ENCODE measurements at regions not wholly inside any gene's neighbourhood (a gene's known extent, or its start where the extent isn't known, plus 50 kb on each side); places are given as distances from the start of the nearest gene placed in this dataset.

DNA sequence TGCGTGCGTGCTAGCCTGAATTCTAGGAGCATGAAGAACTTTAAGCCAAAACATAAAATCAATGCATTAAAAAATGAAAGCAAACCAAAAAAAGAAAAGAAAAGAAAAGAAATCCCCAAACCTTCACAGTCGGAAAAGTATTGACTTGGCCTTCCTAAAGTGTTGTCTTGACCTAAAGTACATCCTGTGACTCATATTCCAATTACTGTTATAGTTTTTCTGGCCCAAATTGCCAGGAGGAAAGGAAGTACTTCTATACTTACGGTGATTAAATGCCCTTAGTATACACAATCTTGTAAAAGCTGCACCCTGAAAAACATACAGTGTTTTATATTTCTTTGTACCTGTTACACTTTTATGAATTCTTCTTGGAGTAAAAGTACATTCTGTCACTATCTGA is 512.8 kb downstream of the ANKRD50 start:
- no peak overlapping the region for H3K4me3 ChIP-seq (ENCODE audit: low read length)
- no peak for DNase-seq (ENCODE audit: low read depth)
- TF ChIP-seq, protein P1, sequence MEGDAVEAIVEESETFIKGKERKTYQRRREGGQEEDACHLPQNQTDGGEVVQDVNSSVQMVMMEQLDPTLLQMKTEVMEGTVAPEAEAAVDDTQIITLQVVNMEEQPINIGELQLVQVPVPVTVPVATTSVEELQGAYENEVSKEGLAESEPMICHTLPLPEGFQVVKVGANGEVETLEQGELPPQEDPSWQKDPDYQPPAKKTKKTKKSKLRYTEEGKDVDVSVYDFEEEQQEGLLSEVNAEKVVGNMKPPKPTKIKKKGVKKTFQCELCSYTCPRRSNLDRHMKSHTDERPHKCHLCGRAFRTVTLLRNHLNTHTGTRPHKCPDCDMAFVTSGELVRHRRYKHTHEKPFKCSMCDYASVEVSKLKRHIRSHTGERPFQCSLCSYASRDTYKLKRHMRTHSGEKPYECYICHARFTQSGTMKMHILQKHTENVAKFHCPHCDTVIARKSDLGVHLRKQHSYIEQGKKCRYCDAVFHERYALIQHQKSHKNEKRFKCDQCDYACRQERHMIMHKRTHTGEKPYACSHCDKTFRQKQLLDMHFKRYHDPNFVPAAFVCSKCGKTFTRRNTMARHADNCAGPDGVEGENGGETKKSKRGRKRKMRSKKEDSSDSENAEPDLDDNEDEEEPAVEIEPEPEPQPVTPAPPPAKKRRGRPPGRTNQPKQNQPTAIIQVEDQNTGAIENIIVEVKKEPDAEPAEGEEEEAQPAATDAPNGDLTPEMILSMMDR (conservative IDR thresholded peaks at IDR 0.05; ENCODE audit: low read length), result no peak

GRCh38 chr4:124201636-124202035 is 510.9 kb downstream of the ANKRD50 start:
- H3K4me3 ChIP-seq (ENCODE audit: low read length), result no peak overlapping the region
- peak; percentile 9 for DNase-seq (ENCODE audit: low read depth)
- TF ChIP-seq, protein P1 (conservative IDR thresholded peaks at IDR 0.05; ENCODE audit: low read length), result no peak

DNA sequence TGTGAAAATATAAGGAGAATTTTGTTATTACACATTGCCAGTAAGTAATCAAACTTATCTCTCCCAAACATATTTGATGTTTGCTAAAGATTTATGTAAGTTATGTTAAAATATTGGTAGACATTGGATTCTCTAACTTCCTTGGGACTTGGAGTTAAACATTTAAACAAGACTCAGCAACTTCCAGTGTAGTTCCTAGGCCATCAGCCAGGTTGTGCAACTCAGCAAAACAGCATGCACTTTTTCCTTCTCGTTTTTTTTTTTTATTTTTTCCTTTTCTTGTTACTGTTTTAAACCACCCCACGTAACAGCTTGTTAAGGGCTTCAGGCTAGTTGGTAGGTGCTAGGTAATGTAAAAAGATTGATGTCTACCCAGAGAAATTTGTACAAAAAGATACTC is 510.4 kb downstream of the ANKRD50 start:
- DNase-seq (ENCODE audit: low read depth), result peak; percentile 34
- no peak overlapping the region for H3K4me3 ChIP-seq (ENCODE audit: low read length)
- TF ChIP-seq, protein P1 (conservative IDR thresholded peaks at IDR 0.05; ENCODE audit: low read length), result peak; percentile 26; the same call in 1 of the 2 replicates

DNA sequence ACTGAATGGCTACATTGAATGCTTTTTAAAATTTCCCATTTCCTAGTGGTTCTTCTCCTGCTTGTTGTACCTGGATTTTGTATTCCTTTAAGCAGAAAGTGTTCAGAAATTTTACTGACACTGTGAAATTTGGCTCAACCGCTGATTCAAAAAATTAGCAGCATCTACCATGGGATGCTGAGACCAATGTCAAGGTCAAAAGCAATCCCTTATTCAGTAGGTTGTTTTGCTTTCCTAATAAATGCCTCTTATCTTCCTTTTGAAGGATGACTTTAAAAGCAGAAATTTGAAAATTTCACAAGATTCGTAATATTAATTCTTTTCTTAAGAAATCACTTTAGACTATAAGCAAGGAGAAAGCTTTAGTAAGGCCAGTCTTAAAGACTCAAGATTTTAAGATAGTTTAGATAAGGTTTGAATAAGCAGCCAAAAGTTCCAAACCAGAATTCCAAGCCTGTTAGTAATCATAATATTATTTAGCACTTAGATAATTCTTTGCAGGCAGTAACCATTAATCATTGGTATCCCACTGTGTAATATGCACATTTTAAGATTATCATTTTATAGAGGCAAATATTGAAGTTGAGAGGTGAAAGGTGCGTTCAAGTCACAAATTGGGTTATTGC is 508.8 kb downstream of the ANKRD50 start:
- H3K4me3 ChIP-seq (ENCODE audit: low read length), result no peak overlapping the region
- TF ChIP-seq, protein P1 (conservative IDR thresholded peaks at IDR 0.05; ENCODE audit: low read length), result no peak
- peak; percentile 39 for DNase-seq (ENCODE audit: low read depth)

GRCh38 chr4:124206779-124207605 is 505.5 kb downstream of the ANKRD50 start:
- TF ChIP-seq, protein P1 (conservative IDR thresholded peaks at IDR 0.05; ENCODE audit: low read length), result no peak
- H3K4me3 ChIP-seq (ENCODE audit: low read length), result no peak overlapping the region
- DNase-seq (ENCODE audit: low read depth), result peak; percentile 38

GRCh38 chr4:124209211-124209610 is 503.3 kb downstream of the ANKRD50 start:
- TF ChIP-seq, protein P1 (conservative IDR thresholded peaks at IDR 0.05; ENCODE audit: low read length), result no peak
- DNase-seq (ENCODE audit: low read depth), result no peak
- no peak overlapping the region for H3K4me3 ChIP-seq (ENCODE audit: low read length)

DNA sequence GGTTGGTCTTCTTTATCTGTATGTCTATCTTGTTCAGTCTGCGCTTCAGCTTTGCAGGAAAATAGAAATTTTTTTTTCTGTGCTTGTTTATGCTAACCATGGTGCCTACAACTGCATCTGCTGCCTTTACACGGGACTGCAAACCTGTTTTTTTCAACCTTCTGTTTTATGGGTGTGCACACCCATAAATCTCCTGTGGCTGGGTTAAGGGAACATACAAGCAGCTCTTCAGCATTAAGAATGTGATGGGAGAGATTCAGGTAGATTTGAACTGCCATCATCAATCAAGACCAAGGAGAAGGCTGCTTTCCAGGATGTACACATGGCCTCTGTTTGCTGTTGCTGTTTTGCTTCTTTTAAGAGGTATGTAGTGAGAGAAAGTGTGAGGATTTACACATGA is 502.9 kb downstream of the ANKRD50 start:
- no peak overlapping the region for H3K4me3 ChIP-seq (ENCODE audit: low read length)
- TF ChIP-seq, protein P1 (conservative IDR thresholded peaks at IDR 0.05; ENCODE audit: low read length), result no peak

More for the DNA sequence above, 502.9 kb downstream of the ANKRD50 start:
- no peak for DNase-seq (ENCODE audit: low read depth)
